Colonic mucosa (tissue), 4 donors: ENCODE measurements at regions not wholly inside any gene's neighbourhood (a gene's known extent, or its start where the extent isn't known, plus 50 kb on each side); places are given as distances from the start of the nearest gene placed in this dataset.

Source experiments
- DNase-seq: peaks from one replicate; pipeline ENCODE4 v3.0.0-alpha.2; 2020
- H3K27ac ChIP-seq: fragments of 200-600 bp; one replicate; pipeline ENCODE4 v1.8.0; 2021
- H3K27me3 ChIP-seq: fragments of 200-600 bp; one replicate; pipeline ENCODE4 v1.8.0; 2021
- H3K36me3 ChIP-seq: fragments of 200-600 bp; one replicate; pipeline ENCODE4 v1.8.0; 2021
- H3K4me1 ChIP-seq: fragments of 200-600 bp; one replicate; pipeline ENCODE4 v1.8.0; 2021; ENCODE audit warnings: mild to moderate bottlenecking
- H3K4me3 ChIP-seq: fragments of 200-600 bp; one replicate; pipeline ENCODE4 v1.8.0; 2021
- H3K9ac ChIP-seq, 2 donors: one replicate each; pipeline ENCODE4 v1.7.0; 2013; ENCODE audit warnings: control low read depth in 2 of 2, low read depth in 2 of 2, low read length in 2 of 2
- H3K9me3 ChIP-seq: fragments of 200-600 bp; one replicate; pipeline ENCODE4 v1.8.0; 2021
- intact Hi-C: fragments of 100-400 bp; cut with DNase I; formaldehyde crosslinking; loops from one replicate; pipeline ENCODE4 v1.14.1; 2022
- TF ChIP-seq, protein P1 (sequence below): fragments of 200-600 bp; IDR thresholded peaks from one replicate; pipeline ENCODE4 v1.8.0; 2022; ENCODE audit warnings: antibody characterized with exemption, mild to moderate bottlenecking
- donor health status: healthy.
- donor health status: DM: no; HTN: no; CAD: no.
- donor health status: DM: no; HTN: no; CAD: no.

DNA sequence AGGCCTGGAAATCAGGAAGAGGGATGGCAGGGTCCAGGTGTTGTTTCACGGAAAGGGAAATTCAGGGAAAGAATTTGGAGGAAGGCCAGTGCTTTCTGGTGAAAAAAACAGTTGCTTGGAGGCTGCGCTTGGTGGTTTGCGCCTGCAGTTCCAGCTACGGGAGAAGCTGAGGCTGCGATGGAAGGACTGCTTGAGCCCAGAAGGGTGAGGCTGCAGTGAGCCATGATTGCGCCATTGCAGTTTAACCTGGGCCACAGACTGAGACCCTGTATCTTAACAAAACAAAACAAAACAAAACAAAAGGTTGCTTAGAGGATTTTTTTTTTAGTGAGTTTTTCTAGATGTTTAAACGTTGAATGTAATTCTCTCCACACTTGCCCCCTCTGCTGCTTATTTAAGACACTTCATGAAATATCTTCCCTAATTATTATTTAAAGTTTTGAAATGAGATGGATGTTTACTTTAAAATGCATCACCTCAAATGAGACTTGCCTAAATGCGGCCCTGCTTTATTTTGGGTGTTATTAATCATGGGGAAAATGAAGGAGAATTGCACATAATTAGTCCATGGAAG lies 75.4 kb upstream of the TRPC4 start:
- TF ChIP-seq, protein P1, sequence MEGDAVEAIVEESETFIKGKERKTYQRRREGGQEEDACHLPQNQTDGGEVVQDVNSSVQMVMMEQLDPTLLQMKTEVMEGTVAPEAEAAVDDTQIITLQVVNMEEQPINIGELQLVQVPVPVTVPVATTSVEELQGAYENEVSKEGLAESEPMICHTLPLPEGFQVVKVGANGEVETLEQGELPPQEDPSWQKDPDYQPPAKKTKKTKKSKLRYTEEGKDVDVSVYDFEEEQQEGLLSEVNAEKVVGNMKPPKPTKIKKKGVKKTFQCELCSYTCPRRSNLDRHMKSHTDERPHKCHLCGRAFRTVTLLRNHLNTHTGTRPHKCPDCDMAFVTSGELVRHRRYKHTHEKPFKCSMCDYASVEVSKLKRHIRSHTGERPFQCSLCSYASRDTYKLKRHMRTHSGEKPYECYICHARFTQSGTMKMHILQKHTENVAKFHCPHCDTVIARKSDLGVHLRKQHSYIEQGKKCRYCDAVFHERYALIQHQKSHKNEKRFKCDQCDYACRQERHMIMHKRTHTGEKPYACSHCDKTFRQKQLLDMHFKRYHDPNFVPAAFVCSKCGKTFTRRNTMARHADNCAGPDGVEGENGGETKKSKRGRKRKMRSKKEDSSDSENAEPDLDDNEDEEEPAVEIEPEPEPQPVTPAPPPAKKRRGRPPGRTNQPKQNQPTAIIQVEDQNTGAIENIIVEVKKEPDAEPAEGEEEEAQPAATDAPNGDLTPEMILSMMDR = no peak
- H3K27me3 ChIP-seq = no peaks in the 10 kb centered on the region
- no peak overlapping the region for H3K4me3 ChIP-seq
- H3K4me1 ChIP-seq = no peaks in the 10 kb centered on the region
- no peaks in the 10 kb centered on the region for H3K36me3 ChIP-seq
- DNase-seq = no peak
- intact Hi-C loops = no loop called here
- no peak overlapping the region for H3K9ac ChIP-seq
- no peaks in the 10 kb centered on the region for H3K9me3 ChIP-seq
- no peak overlapping the region for H3K27ac ChIP-seq

DNA sequence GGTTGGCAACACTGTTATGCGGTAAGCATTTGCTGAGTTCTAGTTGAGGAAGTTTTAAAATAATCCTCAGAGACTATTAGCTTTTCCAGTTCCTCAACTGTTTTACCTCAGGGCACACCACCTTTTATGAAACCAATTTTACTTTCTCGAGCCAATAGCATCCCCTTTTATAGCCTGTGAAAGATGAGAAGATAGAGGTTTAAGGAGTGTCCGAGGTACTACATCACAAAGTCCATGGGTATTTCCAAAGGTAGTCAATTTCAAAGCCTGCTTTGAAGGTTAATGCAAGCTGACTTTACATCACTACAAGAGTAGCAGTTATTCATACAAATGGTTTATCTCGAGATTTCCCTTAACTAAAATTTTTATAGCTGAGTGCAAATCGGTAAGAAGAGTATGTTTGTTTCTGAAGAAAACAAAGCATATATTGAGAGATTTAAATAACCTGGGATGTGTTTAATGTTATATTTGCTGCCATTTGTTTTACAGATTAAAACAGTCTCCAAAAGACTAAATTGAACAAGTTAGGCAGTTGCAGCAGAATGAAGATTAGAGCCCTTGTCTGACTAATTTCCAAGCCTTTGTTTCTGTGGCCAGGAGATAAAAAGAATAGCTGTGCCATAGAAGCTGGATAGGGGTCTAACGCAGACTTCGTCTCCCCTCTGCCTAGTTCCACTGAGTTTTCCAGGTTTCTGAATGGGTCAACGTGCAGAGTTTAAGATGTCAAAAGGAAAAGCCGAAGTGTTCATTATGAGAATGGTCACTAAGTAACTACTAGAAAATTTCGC lies 74.7 kb upstream of the TRPC4 start:
- no peak overlapping the region for H3K9ac ChIP-seq
- intact Hi-C loops = no loop called here
- no peak overlapping the region for H3K4me3 ChIP-seq
- H3K27ac ChIP-seq = no peak overlapping the region
- DNase-seq = no peak
- TF ChIP-seq, protein P1 = no peak
- no peaks in the 10 kb centered on the region for H3K4me1 ChIP-seq
- no peaks in the 10 kb centered on the region for H3K9me3 ChIP-seq
- H3K27me3 ChIP-seq = no peaks in the 10 kb centered on the region
- no peaks in the 10 kb centered on the region for H3K36me3 ChIP-seq

- Histone ChIP-seq H3K9ac (no peak overlapping the region), H3K27me3 (no peaks in the 10 kb centered on the region), H3K27ac (no peak overlapping the region), H3K4me1 (no peaks in the 10 kb centered on the region), H3K9me3 (no peaks in the 10 kb centered on the region), H3K36me3 (no peaks in the 10 kb centered on the region), H3K4me3 (no peak overlapping the region)
- intact Hi-C loops = no loop called here
- DNase-seq = no peak
- TF ChIP-seq, protein P1 = no peak
These were observed 73.4 kb upstream of the TRPC4 start for GRCh38 chr13:37942929-37943328.

DNA sequence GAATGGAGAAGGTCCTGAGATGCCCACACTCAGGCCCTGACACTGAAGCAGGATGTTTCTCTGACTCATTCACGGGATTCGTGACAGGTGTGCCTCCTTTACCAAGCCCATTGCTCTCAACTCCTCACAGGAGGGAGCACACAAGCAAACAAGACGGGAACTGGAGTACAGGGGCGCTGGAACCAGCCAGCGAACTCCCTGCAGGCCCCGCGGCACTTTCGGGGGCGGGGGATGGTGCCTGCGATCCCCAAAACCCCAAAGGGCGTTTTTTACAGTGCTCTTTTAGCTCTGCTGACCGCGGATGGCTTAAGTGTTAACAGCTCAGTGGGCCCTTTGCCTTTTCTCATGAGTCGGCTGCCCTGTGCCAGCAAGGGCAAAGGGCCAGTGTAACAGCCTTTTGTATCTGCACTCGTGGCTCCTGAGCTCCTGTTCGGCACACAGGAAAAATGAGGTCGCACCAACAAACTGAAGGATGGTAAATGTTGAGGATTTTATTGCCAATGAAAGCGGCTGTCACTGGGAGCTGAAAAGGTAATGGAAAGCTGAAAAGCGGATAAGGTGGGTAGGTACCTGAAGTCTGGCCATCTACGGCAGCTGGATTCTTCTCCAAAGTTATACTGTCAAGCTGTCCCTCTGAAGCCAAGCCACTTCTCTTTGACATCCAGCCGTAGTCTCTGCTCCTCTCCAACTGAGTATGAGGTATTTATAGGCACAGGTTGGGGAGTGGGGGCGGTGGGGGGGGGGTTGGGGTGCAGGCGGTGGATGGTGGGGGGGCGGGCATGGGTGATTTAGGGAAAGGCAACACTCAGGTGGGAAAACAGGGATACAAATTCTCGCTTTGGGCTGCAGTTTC lies 65.0 kb upstream of the TRPC4 start:
- DNase-seq = no peak
- Histone ChIP-seq H3K9ac (no peak overlapping the region), H3K27me3 (no peaks in the 10 kb centered on the region), H3K36me3 (no peaks in the 10 kb centered on the region), H3K4me1 (no peaks in the 10 kb centered on the region), H3K9me3 (no peaks in the 10 kb centered on the region), H3K27ac (no peak overlapping the region), H3K4me3 (no peak overlapping the region)
- intact Hi-C loops = no loop called here
- TF ChIP-seq, protein P1 = no peak

- Histone ChIP-seq H3K36me3 (no peaks in the 10 kb centered on the region), H3K4me3 (no peak overlapping the region), H3K4me1 (no peaks in the 10 kb centered on the region), H3K27me3 (no peaks in the 10 kb centered on the region), H3K9me3 (no peaks in the 10 kb centered on the region), H3K27ac (no peak overlapping the region), H3K9ac (no peak overlapping the region)
- intact Hi-C loops = no loop called here
- no peak for DNase-seq
- TF ChIP-seq, protein P1 = no peak
These were observed 59.7 kb upstream of the TRPC4 start for GRCh38 chr13:37929308-37929707.
